ENCODE measurements at regions not wholly inside any gene's neighbourhood (a gene's known extent, or its start where the extent isn't known, plus 50 kb on each side); places are given as distances from the start of the nearest gene placed in this dataset.

DNA sequence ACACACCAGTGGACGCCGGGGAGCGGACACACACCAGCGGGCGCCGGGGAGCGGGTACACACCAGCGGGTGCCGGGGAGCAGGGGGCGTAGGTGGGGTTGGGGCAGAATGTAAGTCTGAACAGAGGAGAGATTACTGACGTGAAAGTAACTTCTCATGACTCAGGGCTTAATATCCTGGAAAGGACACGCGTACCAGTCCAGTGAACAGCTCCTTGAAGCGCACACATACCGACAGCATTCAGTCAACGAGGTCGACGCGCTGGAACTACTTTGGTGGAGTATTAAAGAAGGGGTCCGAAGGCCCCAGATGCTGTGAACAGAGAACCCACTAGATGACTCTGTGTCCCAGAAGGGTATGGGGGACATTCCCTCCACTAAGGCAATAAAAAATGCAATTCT is 129.6 kb downstream of the ENGASE start:
- no peak overlapping the region for H3K27ac Mint-ChIP-seq
- ATAC-seq (no peak), DNase-seq (ENCODE audit: low spot score) (no peak)
- ChIA-PET CTCF (no interaction called here), POLR2A (no interaction called here)
- no peaks in the 10 kb centered on the region for H3K27me3 Mint-ChIP-seq (ENCODE audit: low read depth)
- H3K4me1 Mint-ChIP-seq = peaks cover 33% of the 10 kb centered on the region
- no peaks in the 10 kb centered on the region for H3K36me3 Mint-ChIP-seq
- TF ChIP-seq, protein P1, sequence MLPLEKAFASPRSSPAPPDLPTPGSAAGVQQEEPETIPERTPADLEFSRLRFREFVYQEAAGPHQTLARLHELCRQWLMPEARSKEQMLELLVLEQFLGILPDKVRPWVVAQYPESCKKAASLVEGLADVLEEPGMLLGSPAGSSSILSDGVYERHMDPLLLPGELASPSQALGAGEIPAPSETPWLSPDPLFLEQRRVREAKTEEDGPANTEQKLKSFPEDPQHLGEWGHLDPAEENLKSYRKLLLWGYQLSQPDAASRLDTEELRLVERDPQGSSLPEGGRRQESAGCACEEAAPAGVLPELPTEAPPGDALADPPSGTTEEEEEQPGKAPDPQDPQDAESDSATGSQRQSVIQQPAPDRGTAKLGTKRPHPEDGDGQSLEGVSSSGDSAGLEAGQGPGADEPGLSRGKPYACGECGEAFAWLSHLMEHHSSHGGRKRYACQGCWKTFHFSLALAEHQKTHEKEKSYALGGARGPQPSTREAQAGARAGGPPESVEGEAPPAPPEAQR (CRISPR knock-in tag; IDR thresholded peaks at IDR 0.05) = no peak
- TF ChIP-seq ZBTB21 (CRISPR knock-in tag; IDR thresholded peaks at IDR 0.05; ENCODE audit: borderline replicate concordance) = no peak
- TF ChIP-seq KAT7 (CRISPR knock-in tag; IDR thresholded peaks at IDR 0.05; ENCODE audit: borderline replicate concordance) = no peak
- TF ChIP-seq ZNF121 (CRISPR knock-in tag; IDR thresholded peaks at IDR 0.05) = no peak
- no peak overlapping the region for H3K4me3 Mint-ChIP-seq
- H3K9me3 Mint-ChIP-seq = no peaks in the 10 kb centered on the region

- H3K27me3 Mint-ChIP-seq (ENCODE audit: low read depth) = no peaks in the 10 kb centered on the region
- H3K4me3 Mint-ChIP-seq = no peak overlapping the region
- H3K9me3 Mint-ChIP-seq = no peaks in the 10 kb centered on the region
- H3K4me1 Mint-ChIP-seq = peaks cover 36% of the 10 kb centered on the region
- DNase-seq (ENCODE audit: low spot score) (no peak), ATAC-seq (no peak)
- no peak overlapping the region for H3K27ac Mint-ChIP-seq
- ChIA-PET POLR2A (no interaction called here), CTCF (interaction anchor here (1.5 kb wide), 1 partner anchor 106 kb away, joined by 5 read pairs; no protein-coding TSS in a partner anchor)
- H3K36me3 Mint-ChIP-seq = no peaks in the 10 kb centered on the region
- TF ChIP-seq ELF4 (CRISPR knock-in tag; IDR thresholded peaks at IDR 0.05; ENCODE audit: low read depth) (no peak), CDX4 (CRISPR knock-in tag; IDR thresholded peaks at IDR 0.05; ENCODE audit: borderline replicate concordance) (no peak), HMGA2 (CRISPR knock-in tag; IDR thresholded peaks at IDR 0.05) (no peak), ZNF138 (CRISPR knock-in tag; conservative IDR thresholded peaks at IDR 0.05) (no peak), ZBTB43 (CRISPR knock-in tag; IDR thresholded peaks at IDR 0.05) (no peak), AR (CRISPR knock-in tag; IDR thresholded peaks at IDR 0.05) (no peak), CREM (CRISPR knock-in tag; IDR thresholded peaks at IDR 0.05) (no peak), FOXK1 (CRISPR knock-in tag; IDR thresholded peaks at IDR 0.05) (no peak), GRHL2 (CRISPR knock-in tag; IDR thresholded peaks at IDR 0.05; ENCODE audit: insufficient replicate concordance, severe bottlenecking) (no peak)
- TF ChIP-seq, protein P2, sequence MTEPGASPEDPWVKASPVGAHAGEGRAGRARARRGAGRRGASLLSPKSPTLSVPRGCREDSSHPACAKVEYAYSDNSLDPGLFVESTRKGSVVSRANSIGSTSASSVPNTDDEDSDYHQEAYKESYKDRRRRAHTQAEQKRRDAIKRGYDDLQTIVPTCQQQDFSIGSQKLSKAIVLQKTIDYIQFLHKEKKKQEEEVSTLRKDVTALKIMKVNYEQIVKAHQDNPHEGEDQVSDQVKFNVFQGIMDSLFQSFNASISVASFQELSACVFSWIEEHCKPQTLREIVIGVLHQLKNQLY (CRISPR knock-in tag; IDR thresholded peaks at IDR 0.05) = no peak
Measured at GRCh38 chr17:79203657-79204056, 129.0 kb downstream of the ENGASE start.

GRCh38 chr17:79203016-79203415 is 128.4 kb downstream of the ENGASE start:
- ATAC-seq = peak; percentile 65
- Mint-ChIP-seq H3K36me3 (no peaks in the 10 kb centered on the region), H3K4me3 (no peak overlapping the region), H3K27ac (no peak overlapping the region), H3K4me1 (peaks cover 35% of the 10 kb centered on the region), H3K9me3 (no peaks in the 10 kb centered on the region), H3K27me3 (ENCODE audit: low read depth) (no peaks in the 10 kb centered on the region)
- ChIA-PET POLR2A (no interaction called here), CTCF (interaction anchor here (1.5 to 3.2 kb wide), 2 partner anchors 106 to 185 kb away, joined by 5 to 21 read pairs; no protein-coding TSS in a partner anchor)
- peak; percentile 41 for DNase-seq (ENCODE audit: low spot score)
- TF ChIP-seq MYBL2 (CRISPR knock-in tag; IDR thresholded peaks at IDR 0.05) (no peak), E2F5 (CRISPR knock-in tag; IDR thresholded peaks at IDR 0.05) (no peak), TP53 (CRISPR knock-in tag; IDR thresholded peaks at IDR 0.05) (no peak), JUN (CRISPR knock-in tag; IDR thresholded peaks at IDR 0.05) (no peak), FOXP1 (CRISPR knock-in tag; IDR thresholded peaks at IDR 0.05; ENCODE audit: borderline replicate concordance) (no peak), ELF4 (CRISPR knock-in tag; IDR thresholded peaks at IDR 0.05; ENCODE audit: low read depth) (no peak), ZBTB21 (CRISPR knock-in tag; IDR thresholded peaks at IDR 0.05; ENCODE audit: borderline replicate concordance) (no peak), OVOL2 (CRISPR knock-in tag; IDR thresholded peaks at IDR 0.05; ENCODE audit: borderline replicate concordance) (no peak), ZNF121 (CRISPR knock-in tag; IDR thresholded peaks at IDR 0.05) (no peak), ZNF416 (CRISPR knock-in tag; IDR thresholded peaks at IDR 0.05) (no peak), ZBTB43 (CRISPR knock-in tag; IDR thresholded peaks at IDR 0.05) (no peak)
- TF ChIP-seq, protein P3, sequence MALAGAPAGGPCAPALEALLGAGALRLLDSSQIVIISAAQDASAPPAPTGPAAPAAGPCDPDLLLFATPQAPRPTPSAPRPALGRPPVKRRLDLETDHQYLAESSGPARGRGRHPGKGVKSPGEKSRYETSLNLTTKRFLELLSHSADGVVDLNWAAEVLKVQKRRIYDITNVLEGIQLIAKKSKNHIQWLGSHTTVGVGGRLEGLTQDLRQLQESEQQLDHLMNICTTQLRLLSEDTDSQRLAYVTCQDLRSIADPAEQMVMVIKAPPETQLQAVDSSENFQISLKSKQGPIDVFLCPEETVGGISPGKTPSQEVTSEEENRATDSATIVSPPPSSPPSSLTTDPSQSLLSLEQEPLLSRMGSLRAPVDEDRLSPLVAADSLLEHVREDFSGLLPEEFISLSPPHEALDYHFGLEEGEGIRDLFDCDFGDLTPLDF (CRISPR knock-in tag; IDR thresholded peaks at IDR 0.05) = no peak

All from WTC11 (cell line).